ENCODE measurements at regions not wholly inside any gene's neighbourhood (a gene's known extent, or its start where the extent isn't known, plus 50 kb on each side); places are given as distances from the start of the nearest gene placed in this dataset.

DNA sequence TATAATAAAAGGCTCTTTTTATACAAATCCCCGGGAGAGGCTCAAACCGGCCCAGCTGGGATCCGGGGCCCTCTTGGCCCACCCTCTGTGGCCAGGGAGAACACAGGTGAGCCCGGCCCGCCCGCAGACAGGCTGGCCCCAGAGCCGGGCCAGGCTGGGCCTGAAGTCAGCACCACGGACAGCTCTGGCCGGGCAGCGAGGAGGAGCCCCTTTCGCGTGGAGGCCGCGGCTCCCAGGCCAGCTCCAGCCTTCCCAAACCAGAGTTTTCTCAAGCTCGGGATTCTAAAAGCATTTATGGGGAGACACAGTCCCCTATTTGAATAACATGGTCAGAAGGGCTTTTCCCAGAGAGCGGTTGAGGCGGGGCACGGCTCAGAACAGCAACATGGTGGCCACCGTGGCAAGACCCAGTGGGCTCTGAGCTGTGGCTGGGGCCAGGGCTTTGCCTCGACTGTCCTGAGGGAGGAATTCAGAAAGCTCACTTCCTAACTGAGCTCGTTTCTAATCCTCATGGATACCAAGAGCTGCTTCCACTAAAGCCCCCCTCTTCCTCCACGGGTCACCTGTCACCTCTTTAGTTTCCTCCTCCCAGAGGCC, 115.4 kb downstream of the BRD1 start (continued):
- TF ChIP-seq, protein P1, sequence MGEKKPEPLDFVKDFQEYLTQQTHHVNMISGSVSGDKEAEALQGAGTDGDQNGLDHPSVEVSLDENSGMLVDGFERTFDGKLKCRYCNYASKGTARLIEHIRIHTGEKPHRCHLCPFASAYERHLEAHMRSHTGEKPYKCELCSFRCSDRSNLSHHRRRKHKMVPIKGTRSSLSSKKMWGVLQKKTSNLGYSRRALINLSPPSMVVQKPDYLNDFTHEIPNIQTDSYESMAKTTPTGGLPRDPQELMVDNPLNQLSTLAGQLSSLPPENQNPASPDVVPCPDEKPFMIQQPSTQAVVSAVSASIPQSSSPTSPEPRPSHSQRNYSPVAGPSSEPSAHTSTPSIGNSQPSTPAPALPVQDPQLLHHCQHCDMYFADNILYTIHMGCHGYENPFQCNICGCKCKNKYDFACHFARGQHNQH (CRISPR knock-in tag; IDR thresholded peaks at IDR 0.05), result no peak
- TF ChIP-seq NFKB2 (CRISPR knock-in tag; IDR thresholded peaks at IDR 0.05; ENCODE audit: borderline replicate concordance) (peak; percentile 70; the same call in 1 of the 2 replicates), ZNF251 (CRISPR knock-in tag; IDR thresholded peaks at IDR 0.05) (no peak), STAG1 (CRISPR knock-in tag; IDR thresholded peaks at IDR 0.05) (no peak), NFIC (IDR thresholded peaks at IDR 0.05; ENCODE audit: low read length) (no peak), NCOA2 (CRISPR knock-in tag; IDR thresholded peaks at IDR 0.05) (0 out of 2 replicates have a peak, but pooled peaks have one; percentile 22), ZNF337 (CRISPR knock-in tag; IDR thresholded peaks at IDR 0.05; ENCODE audit: borderline replicate concordance, low read depth) (no peak), ZNF768 (CRISPR knock-in tag; IDR thresholded peaks at IDR 0.05) (peak; percentile 52; the same call in 1 of the 2 replicates), MEIS2 (CRISPR knock-in tag; IDR thresholded peaks at IDR 0.05) (peak; percentile 71; the same call in 1 of the 2 replicates), GZF1 (CRISPR knock-in tag; IDR thresholded peaks at IDR 0.05) (no peak), ZMYM4 (CRISPR knock-in tag; IDR thresholded peaks at IDR 0.05) (no peak), ZNF619 (CRISPR knock-in tag; IDR thresholded peaks at IDR 0.05) (no peak), ZIK1 (CRISPR knock-in tag; IDR thresholded peaks at IDR 0.05; ENCODE audit: borderline replicate concordance, low read depth) (no peak), ZNF777 (CRISPR knock-in tag; IDR thresholded peaks at IDR 0.05) (0 out of 2 replicates have a peak, but pooled peaks have one; percentile 36), NFIB (CRISPR knock-in tag; IDR thresholded peaks at IDR 0.05; ENCODE audit: borderline replicate concordance) (no peak), POLR2AphosphoS2 (IDR thresholded peaks at IDR 0.05; ENCODE audit: low read depth, low read length) (no peak), NFYB (CRISPR knock-in tag; IDR thresholded peaks at IDR 0.05) (no peak), ATF7-NPFF (CRISPR knock-in tag; IDR thresholded peaks at IDR 0.05; ENCODE audit: low read depth) (peak; percentile 26; the same call in 1 of the 2 replicates), MYC (CRISPR knock-in tag; IDR thresholded peaks at IDR 0.05; ENCODE audit: borderline replicate concordance) (peak; percentile 23; the same call in 1 of the 2 replicates), FOXA3 (CRISPR knock-in tag; IDR thresholded peaks at IDR 0.05) (no peak), ZNF562 (CRISPR knock-in tag; IDR thresholded peaks at IDR 0.05; ENCODE audit: borderline replicate concordance) (no peak), FOSL1 (CRISPR knock-in tag; IDR thresholded peaks at IDR 0.05; ENCODE audit: borderline replicate concordance) (0 out of 2 replicates have a peak, but pooled peaks have one; percentile 8), ZSCAN20 (CRISPR knock-in tag; IDR thresholded peaks at IDR 0.05; ENCODE audit: borderline replicate concordance) (peak; percentile 76; the same call in 1 of the 2 replicates), TBL1XR1 (IDR thresholded peaks at IDR 0.05; ENCODE audit: borderline replicate concordance, low read length, partially characterized antibody) (no peak), TEAD3 (CRISPR knock-in tag; optimal IDR thresholded peaks at IDR 0.05; ENCODE audit: borderline replicate concordance) (no peak), ETV6 (CRISPR knock-in tag; conservative IDR thresholded peaks at IDR 0.05) (0 out of 2 replicates have a peak, but pooled peaks have one; percentile 40), HOXA7 (CRISPR knock-in tag; IDR thresholded peaks at IDR 0.05) (no peak)
- TF ChIP-seq, protein P2, sequence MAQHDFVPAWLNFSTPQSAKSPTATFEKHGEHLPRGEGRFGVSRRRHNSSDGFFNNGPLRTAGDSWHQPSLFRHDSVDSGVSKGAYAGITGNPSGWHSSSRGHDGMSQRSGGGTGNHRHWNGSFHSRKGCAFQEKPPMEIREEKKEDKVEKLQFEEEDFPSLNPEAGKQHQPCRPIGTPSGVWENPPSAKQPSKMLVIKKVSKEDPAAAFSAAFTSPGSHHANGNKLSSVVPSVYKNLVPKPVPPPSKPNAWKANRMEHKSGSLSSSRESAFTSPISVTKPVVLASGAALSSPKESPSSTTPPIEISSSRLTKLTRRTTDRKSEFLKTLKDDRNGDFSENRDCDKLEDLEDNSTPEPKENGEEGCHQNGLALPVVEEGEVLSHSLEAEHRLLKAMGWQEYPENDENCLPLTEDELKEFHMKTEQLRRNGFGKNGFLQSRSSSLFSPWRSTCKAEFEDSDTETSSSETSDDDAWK (CRISPR knock-in tag; IDR thresholded peaks at IDR 0.05), result no peak
- TF ChIP-seq, protein P3, sequence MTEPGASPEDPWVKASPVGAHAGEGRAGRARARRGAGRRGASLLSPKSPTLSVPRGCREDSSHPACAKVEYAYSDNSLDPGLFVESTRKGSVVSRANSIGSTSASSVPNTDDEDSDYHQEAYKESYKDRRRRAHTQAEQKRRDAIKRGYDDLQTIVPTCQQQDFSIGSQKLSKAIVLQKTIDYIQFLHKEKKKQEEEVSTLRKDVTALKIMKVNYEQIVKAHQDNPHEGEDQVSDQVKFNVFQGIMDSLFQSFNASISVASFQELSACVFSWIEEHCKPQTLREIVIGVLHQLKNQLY (CRISPR knock-in tag; IDR thresholded peaks at IDR 0.05), result no peak
- TF ChIP-seq, protein P4, sequence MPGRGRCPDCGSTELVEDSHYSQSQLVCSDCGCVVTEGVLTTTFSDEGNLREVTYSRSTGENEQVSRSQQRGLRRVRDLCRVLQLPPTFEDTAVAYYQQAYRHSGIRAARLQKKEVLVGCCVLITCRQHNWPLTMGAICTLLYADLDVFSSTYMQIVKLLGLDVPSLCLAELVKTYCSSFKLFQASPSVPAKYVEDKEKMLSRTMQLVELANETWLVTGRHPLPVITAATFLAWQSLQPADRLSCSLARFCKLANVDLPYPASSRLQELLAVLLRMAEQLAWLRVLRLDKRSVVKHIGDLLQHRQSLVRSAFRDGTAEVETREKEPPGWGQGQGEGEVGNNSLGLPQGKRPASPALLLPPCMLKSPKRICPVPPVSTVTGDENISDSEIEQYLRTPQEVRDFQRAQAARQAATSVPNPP (CRISPR knock-in tag; IDR thresholded peaks at IDR 0.05), result no peak

Measured in HepG2 (cell line).